GM12891 (cell line): ENCODE measurements at regions not wholly inside any gene's neighbourhood (a gene's known extent, or its start where the extent isn't known, plus 50 kb on each side); places are given as distances from the start of the nearest gene placed in this dataset.

Source experiments
- DNase-seq: peaks from one replicate; pipeline ENCODE4 v3.0.0; 2011; ENCODE audit warnings: low spot score; ENCODE audit not compliant: insufficient read length
- FAIRE-seq: peaks from 2 replicates; lab custom pipeline; 2011; peaks lifted over from hg19 to GRCh38; lab: Jason Lieb, UNC
- PAX5 ChIP-seq: IDR thresholded peaks from 2 replicates; pipeline ENCODE4 v1.6.1; 2011; ENCODE audit warnings: low read length, moderate library complexity, mild to moderate bottlenecking; ENCODE audit not compliant: insufficient read depth, severe bottlenecking
- POLR2A ChIP-seq: IDR thresholded peaks from 2 replicates; pipeline ENCODE4 v1.6.1; 2011; ENCODE audit warnings: low read depth, low read length, control low read depth
- POLR2AphosphoS5 ChIP-seq: IDR thresholded peaks from 2 replicates; pipeline ENCODE4 v1.6.1; 2011; ENCODE audit warnings: low read depth, low read length, control low read depth
- POU2F2 ChIP-seq: IDR thresholded peaks from 2 replicates; pipeline ENCODE4 v1.6.1; 2011; ENCODE audit warnings: low read depth, mild to moderate bottlenecking, control low read depth, low read length, moderate library complexity
- SPI1 ChIP-seq: IDR thresholded peaks from 2 replicates; pipeline ENCODE4 v1.6.1; 2011; ENCODE audit warnings: low read depth, low read length, control low read depth
- TAF1 ChIP-seq: IDR thresholded peaks from 2 replicates; pipeline ENCODE4 v1.6.1; 2011; ENCODE audit warnings: low read depth, low read length, control low read depth

DNA sequence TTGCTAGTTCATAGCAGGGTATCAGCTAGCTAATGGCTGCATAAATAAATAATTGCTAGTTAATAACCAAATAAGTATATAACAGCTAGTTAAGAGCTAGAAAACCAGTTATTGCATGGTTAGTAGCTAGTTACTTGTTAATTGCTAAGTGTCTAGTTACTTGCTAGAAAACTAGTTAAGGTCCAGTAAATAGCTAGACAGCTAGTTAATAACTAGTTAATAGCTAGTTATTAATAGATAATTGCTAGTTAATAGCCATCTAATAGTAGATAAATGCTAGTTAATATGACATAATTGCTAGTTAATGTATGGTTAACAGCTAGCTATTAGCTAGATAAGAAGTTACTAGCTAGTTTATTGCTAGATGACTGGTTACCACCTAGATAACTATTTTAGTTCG lies 629.9 kb upstream of the CT83 start:
- TF ChIP-seq PAX5: no peak
- TF ChIP-seq POLR2A: no peak
- no peak for TF ChIP-seq SPI1
- no peak for TF ChIP-seq POU2F2
- TF ChIP-seq POLR2AphosphoS5: no peak
- TF ChIP-seq TAF1: no peak
- no peak for DNase-seq
- FAIRE-seq: no peak

DNA sequence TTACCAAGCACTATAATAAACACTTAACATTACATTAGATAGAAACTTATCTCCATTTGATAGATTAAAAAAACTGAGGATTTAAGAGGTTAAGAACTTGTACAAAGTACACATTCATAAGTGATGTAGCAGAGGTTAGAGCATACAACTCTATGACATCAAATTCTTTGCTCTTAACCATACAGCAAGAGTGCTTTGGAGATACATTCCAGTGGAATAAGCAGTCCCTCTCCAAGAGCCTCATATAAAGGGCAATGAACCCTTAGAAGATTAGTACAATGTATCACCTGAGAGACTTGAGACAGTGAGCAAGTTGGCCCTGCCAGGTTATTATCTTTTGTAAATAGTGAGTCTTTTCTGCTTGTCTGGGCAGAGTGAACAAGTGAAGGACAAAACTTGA lies 600.4 kb upstream of the CT83 start:
- TF ChIP-seq POU2F2: no peak
- no peak for TF ChIP-seq PAX5
- no peak for TF ChIP-seq SPI1
- TF ChIP-seq POLR2AphosphoS5: no peak
- TF ChIP-seq TAF1: no peak
- TF ChIP-seq POLR2A: no peak
- DNase-seq (no peak), FAIRE-seq (no peak)

DNA sequence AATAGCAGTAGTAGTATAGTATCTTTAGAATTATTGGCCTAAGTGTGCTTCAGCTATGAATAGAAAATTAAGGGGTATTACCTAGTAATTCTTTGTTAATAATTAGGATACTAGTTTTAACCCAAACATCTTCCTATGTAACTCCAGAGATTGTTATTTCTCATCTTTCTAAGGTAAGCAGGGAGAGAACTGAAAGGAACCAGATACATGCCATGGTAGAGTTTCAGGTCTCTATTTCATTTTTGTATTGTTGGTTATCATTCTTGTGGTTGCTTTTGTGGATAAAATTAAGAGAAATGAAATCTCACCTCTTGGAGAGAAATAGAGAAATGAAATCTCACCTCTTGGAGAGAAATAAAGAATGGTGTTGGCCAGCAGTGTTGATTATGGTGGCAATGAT lies 597.1 kb upstream of the CT83 start:
- TF ChIP-seq POLR2A (no peak), SPI1 (no peak), PAX5 (no peak), POU2F2 (no peak), POLR2AphosphoS5 (no peak), TAF1 (no peak)
- no peak for FAIRE-seq
- DNase-seq: no peak

DNA sequence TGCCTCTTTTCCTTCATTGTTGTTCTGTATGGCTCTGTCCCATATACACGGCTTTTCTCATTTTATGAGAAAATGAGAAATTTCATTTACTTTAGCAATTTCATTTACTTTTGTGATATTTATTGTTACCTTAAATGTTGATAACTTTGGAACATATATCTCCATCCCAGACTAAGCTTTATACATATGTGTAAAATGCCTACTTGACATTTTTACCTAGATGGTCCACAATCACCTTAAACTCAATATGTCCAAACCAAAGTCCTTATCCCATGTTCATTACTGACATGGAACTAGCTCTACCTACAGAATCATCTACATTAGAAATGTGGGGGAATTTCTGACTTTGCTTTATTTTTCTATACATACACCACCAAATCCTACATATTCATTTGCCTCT lies 590.5 kb upstream of the CT83 start:
- no peak for DNase-seq
- FAIRE-seq: no peak
- no peak for TF ChIP-seq POU2F2
- no peak for TF ChIP-seq SPI1
- TF ChIP-seq POLR2A: no peak
- no peak for TF ChIP-seq PAX5
- TF ChIP-seq POLR2AphosphoS5: no peak
- TF ChIP-seq TAF1: no peak

DNA sequence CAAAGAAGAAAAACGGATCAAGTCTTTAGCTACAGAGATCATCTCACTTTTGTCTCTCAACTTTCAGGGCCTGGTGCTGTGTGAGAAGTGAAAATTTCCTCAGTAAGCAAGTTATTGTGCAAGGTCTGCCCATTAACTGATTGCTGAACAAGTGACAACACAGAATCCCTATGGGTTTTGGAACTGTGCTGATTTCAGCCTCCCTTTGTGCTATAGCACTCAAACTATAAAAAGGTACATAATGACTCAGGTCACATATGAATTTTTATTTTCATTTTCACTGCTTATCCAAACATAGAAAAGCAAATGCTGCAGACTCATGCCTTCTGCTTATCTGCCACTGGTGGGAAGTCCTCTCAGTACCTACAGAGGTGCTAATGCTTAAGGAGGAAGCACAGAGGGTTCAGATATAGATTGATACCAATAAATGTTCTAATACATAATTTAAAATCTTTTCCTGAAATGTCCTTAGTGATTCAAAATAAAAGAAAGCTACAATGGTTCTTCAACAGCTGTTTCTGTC lies 576.2 kb upstream of the CT83 start:
- no peak for TF ChIP-seq POLR2AphosphoS5
- TF ChIP-seq SPI1: no peak
- TF ChIP-seq TAF1: no peak
- no peak for TF ChIP-seq PAX5
- TF ChIP-seq POLR2A: no peak
- no peak for TF ChIP-seq POU2F2
- no peak for FAIRE-seq
- no peak for DNase-seq

DNA sequence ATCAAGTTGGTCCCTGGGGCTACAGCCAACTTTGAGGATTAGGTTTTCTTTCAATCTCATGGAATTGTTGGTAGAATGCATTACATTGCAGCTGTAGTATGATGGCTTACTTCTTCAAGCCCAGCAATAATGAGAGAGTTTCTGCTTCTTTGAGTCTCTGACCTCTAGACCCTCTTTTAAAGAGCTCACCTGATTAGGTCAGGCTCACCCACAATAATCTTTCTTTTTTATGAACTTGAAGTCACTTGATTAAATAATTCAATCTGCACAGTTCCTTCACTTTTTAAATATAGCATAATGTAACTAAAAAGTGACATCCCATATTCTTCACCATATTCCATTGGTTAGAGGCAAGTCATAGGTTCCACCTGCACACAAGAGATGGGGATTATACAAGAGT lies 547.5 kb upstream of the CT83 start:
- DNase-seq: no peak
- TF ChIP-seq SPI1: no peak
- no peak for TF ChIP-seq POLR2A
- no peak for TF ChIP-seq PAX5
- TF ChIP-seq POU2F2: no peak
- FAIRE-seq: no peak

DNA sequence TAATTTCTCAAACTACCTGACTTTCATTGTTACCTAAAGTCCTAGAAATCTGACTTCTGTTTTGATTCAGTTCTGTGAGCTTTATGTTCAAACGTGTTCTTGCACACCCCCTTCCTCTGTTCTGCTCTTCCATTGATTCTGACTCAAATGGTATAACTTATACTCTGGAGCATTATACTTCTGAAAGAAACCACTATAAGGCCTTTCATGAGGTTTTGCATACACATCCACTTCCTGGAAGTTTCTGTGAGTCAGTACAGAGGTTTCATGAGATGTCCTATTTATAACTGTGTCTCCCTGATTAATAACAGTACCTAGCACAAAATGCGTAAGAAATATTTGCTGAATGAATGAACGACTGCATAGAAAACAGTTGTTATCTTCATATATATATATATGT lies 540.2 kb upstream of the CT83 start:
- DNase-seq: no peak
- FAIRE-seq: no peak
- TF ChIP-seq PAX5: no peak
- TF ChIP-seq POLR2AphosphoS5: no peak
- no peak for TF ChIP-seq SPI1
- no peak for TF ChIP-seq POLR2A
- TF ChIP-seq TAF1: no peak
- TF ChIP-seq POU2F2: no peak

DNA sequence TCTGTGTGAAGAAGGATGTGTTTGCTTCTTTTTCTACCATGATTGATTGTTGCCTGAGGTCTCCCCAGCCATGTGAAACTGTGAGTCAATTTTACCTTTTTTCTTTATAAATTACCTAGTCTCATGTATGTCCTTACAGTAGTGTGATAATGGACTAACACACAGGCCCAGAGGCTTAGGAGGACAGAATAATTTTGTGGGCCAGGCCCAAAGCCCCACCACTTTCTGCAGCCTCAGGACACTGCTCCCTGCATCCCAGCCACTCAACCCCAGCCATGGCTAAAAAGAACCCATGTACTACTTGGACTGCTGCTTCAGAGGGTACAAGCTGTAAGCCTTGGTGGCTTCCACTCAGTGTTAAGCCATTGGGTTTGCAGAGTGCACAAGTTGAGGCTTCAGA lies 512.7 kb upstream of the CT83 start:
- TF ChIP-seq POLR2A (no peak), SPI1 (no peak), PAX5 (no peak), TAF1 (no peak), POU2F2 (no peak), POLR2AphosphoS5 (no peak)
- FAIRE-seq (no peak), DNase-seq (no peak)

DNA sequence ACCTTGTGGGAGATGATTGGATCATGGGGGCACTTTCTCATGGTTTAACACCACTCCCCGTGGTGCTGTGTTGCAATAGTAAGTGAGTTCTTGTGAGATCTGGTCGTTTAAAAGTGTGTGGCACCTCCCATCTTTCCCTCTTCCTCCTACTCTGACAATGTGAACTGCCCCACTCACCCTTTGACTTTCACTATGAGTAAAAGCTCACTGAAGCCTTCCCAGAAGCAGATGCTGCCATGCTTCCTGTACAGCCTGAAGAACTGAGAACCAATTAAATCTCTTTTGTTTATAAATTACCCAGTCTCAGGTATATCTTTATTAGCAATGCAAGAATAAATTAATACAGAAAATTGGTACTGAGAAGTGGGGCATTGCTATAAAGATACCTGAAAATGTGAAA lies 509.6 kb upstream of the CT83 start:
- FAIRE-seq: no peak
- TF ChIP-seq POLR2AphosphoS5 (no peak), TAF1 (no peak), PAX5 (no peak), POLR2A (no peak), POU2F2 (no peak), SPI1 (no peak)
- DNase-seq: no peak

DNA sequence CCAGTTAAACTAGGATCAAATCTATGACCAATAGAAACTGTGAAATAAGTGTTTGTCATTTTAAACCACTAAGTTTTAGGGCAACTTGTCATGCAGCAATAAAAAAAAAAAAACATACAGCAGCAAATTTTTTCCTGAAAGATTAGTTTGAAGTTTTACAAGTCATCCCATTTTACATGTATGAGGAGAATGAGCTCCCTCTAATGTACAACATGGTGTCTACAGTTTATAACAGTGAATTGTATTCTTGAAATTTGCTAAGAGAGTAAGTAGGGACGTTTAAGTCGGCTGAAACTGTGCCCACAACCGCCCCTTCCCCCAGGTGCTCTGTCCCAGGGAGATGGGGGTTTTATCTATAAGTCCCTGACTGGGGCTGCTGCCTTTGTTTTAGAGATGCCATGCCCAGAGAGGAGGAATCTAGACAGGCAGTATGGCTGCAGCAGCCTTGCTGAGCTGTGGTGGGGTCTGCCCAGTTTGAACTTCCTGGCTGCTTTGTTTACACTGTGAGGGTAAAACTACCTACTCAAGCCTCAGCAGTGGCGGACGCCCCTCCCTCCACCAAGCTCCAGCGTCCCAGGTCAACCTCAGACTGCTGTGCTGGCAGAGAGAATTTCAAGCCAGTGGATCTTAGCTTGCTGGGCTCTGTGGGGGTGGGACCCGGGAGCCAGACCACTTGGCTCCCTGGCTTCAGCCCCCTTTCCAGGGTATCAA lies 499.3 kb upstream of the CT83 start:
- no peak for TF ChIP-seq POLR2A
- no peak for TF ChIP-seq SPI1
- no peak for TF ChIP-seq POLR2AphosphoS5
- no peak for TF ChIP-seq TAF1
- TF ChIP-seq PAX5: no peak
- TF ChIP-seq POU2F2: no peak
- DNase-seq (no peak), FAIRE-seq (no peak)
